Endothelial cell of umbilical vein (primary cell): ENCODE measurements at regions not wholly inside any gene's neighbourhood (a gene's known extent, or its start where the extent isn't known, plus 50 kb on each side); places are given as distances from the start of the nearest gene placed in this dataset.

ENCODE experiments used
- BruUV-seq: library from RNA; stranded (reverse); fragments of 400-500 nt; replicated peaks from 2 replicates; lab custom pipeline; 2021; lab: Mats Ljungman, UMichigan
- CTCF ChIA-PET: fragments of 300-600, 350-600 bp; sonication (Branson Sonifier 250); formaldehyde crosslinking; loops from one replicate; lab custom pipeline; 2021; ENCODE audit warnings: antibody characterized with exemption, inconsistent platforms; lab: Charles Lee
- POLR2A ChIA-PET: fragments of 300-600, 350-600 bp; sonication (Branson Sonifier 250); formaldehyde crosslinking; loops from one replicate; lab custom pipeline; 2021; ENCODE audit warnings: antibody characterized with exemption, inconsistent platforms; lab: Charles Lee
- DNase-seq: peaks from one replicate; pipeline ENCODE4 v3.0.0-alpha.2; 2011; ENCODE audit warnings: low read depth, low spot score
- FAIRE-seq: peaks from 2 replicates; lab custom pipeline; 2011; peaks lifted over from hg19 to GRCh38; lab: Jason Lieb, UNC
- H2AFZ ChIP-seq: 2 replicates; pipeline ENCODE4 v1.6.0; 2012; ENCODE audit warnings: low read depth, low read length, control low read depth, inconsistent platforms
- H3K27ac ChIP-seq: 2 replicates; pipeline ENCODE4 v1.5.1; 2011; ENCODE audit warnings: low read depth, mild to moderate bottlenecking, control low read depth, low read length, moderate library complexity; ENCODE audit not compliant: insufficient read depth
- H3K27me3 ChIP-seq, 2 experiments: 2 replicates each; pipeline versions ENCODE4 v1.6.0 to v1.6.1; 2011; ENCODE audit warnings: low read length in 2 of 2, mixed read lengths in 1 of 2; ENCODE audit not compliant: control insufficient read depth in 2 of 2, insufficient read depth in 2 of 2
- H3K36me3 ChIP-seq, 2 experiments: 2 replicates in 1 of 2; 3 replicates in 1 of 2; pipeline ENCODE4 v1.5.1; 2011; ENCODE audit warnings: low read length in 2 of 2, mild to moderate bottlenecking in 1 of 2, moderate library complexity in 1 of 2; ENCODE audit not compliant: control insufficient read depth in 2 of 2, insufficient read depth in 2 of 2; ENCODE audit errors: extremely low read depth in 1 of 2
- H3K4me1 ChIP-seq: 3 replicates; pipeline ENCODE4 v1.5.1; 2011; ENCODE audit warnings: mild to moderate bottlenecking, low read length; ENCODE audit not compliant: control insufficient read depth, insufficient read depth; ENCODE audit errors: extremely low read depth
- H3K4me2 ChIP-seq: 2 replicates; pipeline ENCODE4 v1.6.1; 2011; ENCODE audit warnings: low read length, control low read depth, mixed read lengths; ENCODE audit not compliant: insufficient read depth
- H3K4me3 ChIP-seq, 3 experiments: fragments of 200-600 bp in 1 of 3; sonication (generic), shearing (Covaris generic) in 1 of 3; replicated peaks in 1 of 3; 2 replicates each; pipeline ENCODE4 v1.5.1; 2011 to 2016; ENCODE audit warnings: control low read depth in 3 of 3, low read length in 3 of 3, mild to moderate bottlenecking in 2 of 3, inconsistent platforms in 1 of 3, low read depth in 1 of 3, moderate library complexity in 1 of 3; ENCODE audit not compliant: insufficient read depth in 1 of 3
- H3K79me2 ChIP-seq: 2 replicates; pipeline ENCODE4 v1.6.0; 2012; ENCODE audit warnings: low read length, inconsistent platforms; ENCODE audit not compliant: control insufficient read depth, insufficient read depth
- H3K9ac ChIP-seq: replicated peaks from 2 replicates; pipeline ENCODE3; 2011; ENCODE audit warnings: low read length, control low read depth; ENCODE audit not compliant: insufficient read depth; ENCODE audit errors: extremely low read depth
- H3K9me1 ChIP-seq: replicated peaks from 3 replicates; pipeline ENCODE4 v1.6.0; 2011; ENCODE audit warnings: mild to moderate bottlenecking, low read length; ENCODE audit not compliant: control insufficient read depth, insufficient read depth; ENCODE audit errors: extremely low read depth
- H3K9me3 ChIP-seq: replicated peaks from 2 replicates; pipeline ENCODE4 v1.5.1; 2012; ENCODE audit warnings: low read length, inconsistent platforms; ENCODE audit not compliant: control insufficient read depth, insufficient read depth
- H4K20me1 ChIP-seq: replicated peaks from 2 replicates; pipeline ENCODE3; 2011; ENCODE audit warnings: mild to moderate bottlenecking, low read length; ENCODE audit not compliant: control insufficient read depth, insufficient read depth; ENCODE audit errors: extremely low read depth
- EZH2 ChIP-seq: IDR thresholded peaks from 2 replicates; pipeline ENCODE4 v1.6.1; 2012; ENCODE audit warnings: borderline replicate concordance, low read depth, mild to moderate bottlenecking, moderate library complexity, low read length, inconsistent platforms; ENCODE audit not compliant: severe bottlenecking
- FOS ChIP-seq: IDR thresholded peaks from 2 replicates; pipeline ENCODE4 v1.6.1; 2011; ENCODE audit warnings: mild to moderate bottlenecking, low read length, moderate library complexity, borderline replicate concordance; ENCODE audit not compliant: insufficient read depth
- GATA2 ChIP-seq: IDR thresholded peaks from 2 replicates; pipeline ENCODE4 v1.7.0; 2011; ENCODE audit warnings: low read depth, mild to moderate bottlenecking, moderate library complexity, mixed read lengths, low read length; ENCODE audit not compliant: insufficient read length, insufficient read depth
- MAX ChIP-seq: IDR thresholded peaks from 2 replicates; pipeline ENCODE4 v1.6.1; 2011; ENCODE audit not compliant: insufficient read depth, insufficient read length
- MYC ChIP-seq: IDR thresholded peaks from one replicate; pipeline ENCODE4 v1.6.1; 2011; ENCODE audit warnings: mild to moderate bottlenecking, low read depth, low read length
- POLR2A ChIP-seq: IDR thresholded peaks from 2 replicates; pipeline ENCODE4 v1.6.1; 2012; ENCODE audit warnings: low read depth, mild to moderate bottlenecking, control low read depth, low read length
- POLR2AphosphoS5 ChIP-seq: IDR thresholded peaks from 2 replicates; pipeline ENCODE4 v1.6.1; 2012; ENCODE audit warnings: low read depth, mild to moderate bottlenecking, control low read depth, low read length, moderate library complexity; ENCODE audit not compliant: insufficient read depth
- dilution Hi-C: fragments of 300-500 bp; cut with MboI; formaldehyde crosslinking; loops from one replicate; pipeline ENCODE4 v1.15.0; 2019; ENCODE audit warnings: low sequenced_read_pairs; ENCODE audit not compliant: extremely low pct_ligation_motif_present
- intact Hi-C: fragments of 100-400 bp; cut with micrococcal nuclease; formaldehyde crosslinking; loops from one replicate; pipeline ENCODE4 v1.10.0; 2022

- H3K79me2 ChIP-seq = no peaks in the 10 kb centered on the region
- ChIA-PET POLR2A (no interaction called here), CTCF (no interaction called here)
- no peaks in the 10 kb centered on the region for H3K36me3 ChIP-seq
- H3K9ac ChIP-seq = no peak overlapping the region
- no peaks in the 10 kb centered on the region for H3K4me1 ChIP-seq
- FAIRE-seq = no peak
- TF ChIP-seq MAX (no peak), POLR2A (no peak), MYC (no peak)
- no peaks in the 10 kb centered on the region for H3K27me3 ChIP-seq
- H3K4me2 ChIP-seq = no peak overlapping the region
- H3K9me1 ChIP-seq = no peaks in the 10 kb centered on the region
- intact Hi-C loops (no loop called here), dilution Hi-C loops (no loop called here)
- H3K27ac ChIP-seq = no peak overlapping the region
- no peak overlapping the region for H2AFZ ChIP-seq
- BruUV-seq = no TSS peak
- no peaks in the 10 kb centered on the region for H3K9me3 ChIP-seq
- no peak for DNase-seq
- H3K4me3 ChIP-seq = no peak overlapping the region
- no peaks in the 10 kb centered on the region for H4K20me1 ChIP-seq
Observed at GRCh38 chr15:29203718-29204368, 65.8 kb downstream of the NSMCE3 start.

- TF ChIP-seq EZH2 = no peak
- TF ChIP-seq FOS = no peak
- TF ChIP-seq GATA2 = no peak
- TF ChIP-seq POLR2AphosphoS5 = no peak
- TF ChIP-seq MYC = no peak
- intact Hi-C loops (no loop called here), dilution Hi-C loops (no loop called here)
- Histone ChIP-seq H4K20me1 (no peaks in the 10 kb centered on the region), H3K4me2 (no peak overlapping the region), H3K36me3 (no peaks in the 10 kb centered on the region), H3K9me3 (no peaks in the 10 kb centered on the region), H3K4me3 (no peak overlapping the region), H3K79me2 (no peaks in the 10 kb centered on the region), H3K9ac (no peak overlapping the region), H3K27me3 (no peaks in the 10 kb centered on the region), H3K4me1 (no peaks in the 10 kb centered on the region), H3K27ac (no peak overlapping the region), H2AFZ (no peak overlapping the region), H3K9me1 (no peaks in the 10 kb centered on the region)
- no peak for FAIRE-seq
- ChIA-PET POLR2A (no interaction called here), CTCF (no interaction called here)
- BruUV-seq = no TSS peak
- no peak for DNase-seq
Observed at GRCh38 chr15:29196722-29197121, 72.9 kb downstream of the NSMCE3 start.
